Uterus (tissue), 3 donors: ENCODE measurements at regions not wholly inside any gene's neighbourhood (a gene's known extent, or its start where the extent isn't known, plus 50 kb on each side); places are given as distances from the start of the nearest gene placed in this dataset.

Source experiments
- DNase-seq, 2 donors: peaks; one replicate each; pipeline ENCODE4 v3.0.0-alpha.2; 2019 to 2020
- H3K27ac ChIP-seq, 2 donors: fragments of 200-600 bp; sonication (generic); 1 replicate in 1 of 2; 2 replicates in 1 of 2; pipeline ENCODE4 v1.5.1; 2016 to 2018
- H3K27me3 ChIP-seq, 2 donors: fragments of 200-600 bp; sonication (generic); one replicate each; pipeline ENCODE4 v1.5.1; 2018 to 2019; ENCODE audit warnings: control low read depth in 1 of 2
- H3K36me3 ChIP-seq, 2 donors: fragments of 200-600 bp; sonication (generic); one replicate each; pipeline ENCODE4 v1.5.1; 2019; ENCODE audit warnings: control low read depth in 1 of 2
- H3K4me1 ChIP-seq, 2 donors: fragments of 200-600 bp; sonication (generic); one replicate each; pipeline ENCODE4 v1.5.1; 2018 to 2019; ENCODE audit warnings: control low read depth in 1 of 2
- H3K4me3 ChIP-seq, 2 donors: fragments of 200-600 bp; sonication (generic); 1 replicate in 1 of 2; 2 replicates in 1 of 2; pipeline ENCODE4 v1.5.1; 2018 to 2019; ENCODE audit warnings: mild to moderate bottlenecking in 1 of 2
- H3K9me3 ChIP-seq, 2 donors: fragments of 200-600 bp; sonication (generic); one replicate each; pipeline ENCODE4 v1.5.1; 2019; ENCODE audit warnings: control low read depth in 1 of 2
- CTCF ChIP-seq, 4 experiments: fragments of 200-600 bp in 2 of 4; fragments of 450-650 bp in 2 of 4; sonication (generic) in 2 of 4; IDR thresholded peaks; one replicate each; pipeline ENCODE4 v1.5.1; 2016 to 2019; ENCODE audit warnings: antibody characterized with exemption in 4 of 4, mild to moderate bottlenecking in 2 of 4, moderate library complexity in 1 of 4
- POLR2A ChIP-seq, 2 donors: fragments of 450-650 bp; IDR thresholded peaks; one replicate each; pipeline ENCODE4 v1.6.1; 2016; ENCODE audit warnings: antibody characterized with exemption in 2 of 2, mild to moderate bottlenecking in 1 of 2, moderate library complexity in 1 of 2
- intact Hi-C: fragments of 100-400 bp; cut with DNase I; formaldehyde crosslinking; loops from one replicate; pipeline ENCODE4 v1.15.1; 2023; ENCODE audit warnings: low total_unique reads
- donor health status: DM: yes; HTN: yes; CAD: no.

- no peaks in the 10 kb centered on the region for H3K9me3 ChIP-seq
- H3K36me3 ChIP-seq, result no peaks in the 10 kb centered on the region
- TF ChIP-seq CTCF (IDR thresholded peaks at IDR 0.05) (no peak), POLR2A (IDR thresholded peaks at IDR 0.05) (no peak)
- H3K4me1 ChIP-seq, result no peaks in the 10 kb centered on the region
- no peaks in the 10 kb centered on the region for H3K27me3 ChIP-seq
- no peak overlapping the region for H3K27ac ChIP-seq
- H3K4me3 ChIP-seq, result no peak overlapping the region
- no peak for DNase-seq
- intact Hi-C loops, result no loop called here
These were observed 350.4 kb downstream of the DDX10 start for GRCh38 chr11:109015283-109015682.

- Histone ChIP-seq H3K36me3 (no peaks in the 10 kb centered on the region), H3K27me3 (no peaks in the 10 kb centered on the region), H3K4me3 (no peak overlapping the region), H3K9me3 (no peaks in the 10 kb centered on the region), H3K27ac (no peak overlapping the region), H3K4me1 (no peaks in the 10 kb centered on the region)
- DNase-seq, result no peak
- TF ChIP-seq CTCF (IDR thresholded peaks at IDR 0.05) (no peak), POLR2A (IDR thresholded peaks at IDR 0.05) (no peak)
- intact Hi-C loops, result no loop called here
These were observed 351.9 kb downstream of the DDX10 start for GRCh38 chr11:109016724-109017123.

- intact Hi-C loops, result no loop called here
- H3K36me3 ChIP-seq, result no peaks in the 10 kb centered on the region
- no peaks in the 10 kb centered on the region for H3K4me1 ChIP-seq
- H3K27me3 ChIP-seq, result no peaks in the 10 kb centered on the region
- TF ChIP-seq POLR2A (IDR thresholded peaks at IDR 0.05), result no peak
- no peak for TF ChIP-seq CTCF (IDR thresholded peaks at IDR 0.05)
- H3K9me3 ChIP-seq, result no peaks in the 10 kb centered on the region
- H3K27ac ChIP-seq, result no peak overlapping the region
- no peak overlapping the region for H3K4me3 ChIP-seq
- DNase-seq, result no peak
These were observed 352.6 kb downstream of the DDX10 start for GRCh38 chr11:109017489-109017888.

GRCh38 chr11:109018639-109019038, 353.8 kb downstream of the DDX10 start:
- H3K27ac ChIP-seq, result no peak overlapping the region
- no peak for DNase-seq
- no peak overlapping the region for H3K4me3 ChIP-seq
- H3K9me3 ChIP-seq, result no peaks in the 10 kb centered on the region
- H3K36me3 ChIP-seq, result no peaks in the 10 kb centered on the region
- no peaks in the 10 kb centered on the region for H3K27me3 ChIP-seq
- H3K4me1 ChIP-seq, result no peaks in the 10 kb centered on the region
- TF ChIP-seq CTCF (IDR thresholded peaks at IDR 0.05), result no peak
- no peak for TF ChIP-seq POLR2A (IDR thresholded peaks at IDR 0.05)
- intact Hi-C loops, result no loop called here

- intact Hi-C loops, result no loop called here
- H3K4me1 ChIP-seq, result no peaks in the 10 kb centered on the region
- no peak overlapping the region for H3K27ac ChIP-seq
- no peak for DNase-seq
- H3K4me3 ChIP-seq, result no peak overlapping the region
- TF ChIP-seq POLR2A (IDR thresholded peaks at IDR 0.05) (no peak), CTCF (IDR thresholded peaks at IDR 0.05) (no peak)
- no peaks in the 10 kb centered on the region for H3K36me3 ChIP-seq
- H3K27me3 ChIP-seq, result no peaks in the 10 kb centered on the region
- no peaks in the 10 kb centered on the region for H3K9me3 ChIP-seq
These were observed 354.6 kb downstream of the DDX10 start for GRCh38 chr11:109019342-109019936.
